CD4-positive, alpha-beta T cell treated with Interleukin-12 subunit alpha and Interleukin-12 subunit beta, for 1 hour (primary cell): ENCODE measurements at regions not wholly inside any gene's neighbourhood (a gene's known extent, or its start where the extent isn't known, plus 50 kb on each side); places are given as distances from the start of the nearest gene placed in this dataset.
"Not testable (repeated sequence)": the region's sequence is repeated elsewhere in the genome, so short reads cannot be mapped to it uniquely, and the experiment has no call there.

Source experiments
- DNase-seq: peaks from one replicate; pipeline ENCODE4 v3.0.0-alpha.2; 2020

GRCh38 chr1:146710838-146711521 is 227.1 kb upstream of the NBPF12 start:
- DNase-seq = peak; percentile 46

GRCh38 chr1:146709302-146709701 is 228.8 kb upstream of the NBPF12 start:
- DNase-seq = not testable (repeated sequence)

GRCh38 chr1:146704162-146704724 is 233.9 kb upstream of the NBPF12 start:
- not testable (repeated sequence) for DNase-seq

- DNase-seq = not testable (repeated sequence)
These were observed 236.8 kb upstream of the NBPF12 start for GRCh38 chr1:146701320-146701719.

- not testable (repeated sequence) for DNase-seq
These were observed 242.7 kb upstream of the NBPF12 start for GRCh38 chr1:146695388-146695787.

- not testable (repeated sequence) for DNase-seq
These were observed 246.3 kb upstream of the NBPF12 start for GRCh38 chr1:146691798-146692197.

- not testable (repeated sequence) for DNase-seq
These were observed 249.2 kb upstream of the NBPF12 start for GRCh38 chr1:146688893-146689292.

GRCh38 chr1:146686777-146687366 is 251.3 kb upstream of the NBPF12 start:
- not testable (repeated sequence) for DNase-seq

- DNase-seq = not testable (repeated sequence)
These were observed 255.0 kb upstream of the NBPF12 start for GRCh38 chr1:146683126-146683429.

- DNase-seq = not testable (repeated sequence)
These were observed 255.6 kb upstream of the NBPF12 start for GRCh38 chr1:146682227-146683125.

GRCh38 chr1:146673729-146674299 is 264.3 kb upstream of the NBPF12 start:
- not testable (repeated sequence) for DNase-seq

GRCh38 chr1:146672608-146673007 is 265.5 kb upstream of the NBPF12 start:
- DNase-seq = not testable (repeated sequence)

- DNase-seq = not testable (repeated sequence)
These were observed 266.5 kb upstream of the NBPF12 start for GRCh38 chr1:146671588-146671987.

GRCh38 chr1:146670832-146671566 is 267.1 kb upstream of the NBPF12 start:
- DNase-seq = not testable (repeated sequence)

- not testable (repeated sequence) for DNase-seq
These were observed 271.8 kb upstream of the NBPF12 start for GRCh38 chr1:146666275-146666674.

- DNase-seq = not testable (repeated sequence)
These were observed 277.9 kb upstream of the NBPF12 start for GRCh38 chr1:146660242-146660641.

- not testable (repeated sequence) for DNase-seq
These were observed 281.6 kb upstream of the NBPF12 start for GRCh38 chr1:146656356-146657060.

GRCh38 chr1:146654763-146655162 is 283.4 kb upstream of the NBPF12 start:
- DNase-seq = not testable (repeated sequence)

GRCh38 chr1:146645978-146646604 is 292.0 kb upstream of the NBPF12 start:
- DNase-seq = not testable (repeated sequence)

GRCh38 chr1:146641534-146641933 is 296.6 kb upstream of the NBPF12 start:
- DNase-seq = not testable (repeated sequence)

GRCh38 chr1:146640671-146641070 is 297.5 kb upstream of the NBPF12 start:
- DNase-seq = not testable (repeated sequence)
